IPS-15b (cell line): ENCODE measurements at regions not wholly inside any gene's neighbourhood (a gene's known extent, or its start where the extent isn't known, plus 50 kb on each side); places are given as distances from the start of the nearest gene placed in this dataset.
"Not testable (repeated sequence)": the region's sequence is repeated elsewhere in the genome, so short reads cannot be mapped to it uniquely, and the experiment has no call there.

Source experiments
- H3K27me3 ChIP-seq: one replicate; pipeline ENCODE4 v1.6.1; 2013; ENCODE audit warnings: low read length; ENCODE audit not compliant: control insufficient read depth, insufficient read depth
- H3K36me3 ChIP-seq: one replicate; pipeline ENCODE4 v1.6.1; 2013; ENCODE audit warnings: low read length; ENCODE audit not compliant: control insufficient read depth, insufficient read depth
- H3K4me1 ChIP-seq: one replicate; pipeline ENCODE4 v1.6.1; 2013; ENCODE audit warnings: mild to moderate bottlenecking, low read length; ENCODE audit not compliant: control insufficient read depth, insufficient read depth
- H3K4me3 ChIP-seq: one replicate; pipeline ENCODE4 v1.5.1; 2013; ENCODE audit warnings: low read depth, low read length
- H3K9ac ChIP-seq: one replicate; pipeline ENCODE4 v1.6.1; 2013; ENCODE audit warnings: low read depth, mild to moderate bottlenecking, low read length
- H3K9me3 ChIP-seq: one replicate; pipeline ENCODE4 v1.6.1; 2013; ENCODE audit warnings: mild to moderate bottlenecking, low read length; ENCODE audit not compliant: control insufficient read depth, insufficient read depth

DNA sequence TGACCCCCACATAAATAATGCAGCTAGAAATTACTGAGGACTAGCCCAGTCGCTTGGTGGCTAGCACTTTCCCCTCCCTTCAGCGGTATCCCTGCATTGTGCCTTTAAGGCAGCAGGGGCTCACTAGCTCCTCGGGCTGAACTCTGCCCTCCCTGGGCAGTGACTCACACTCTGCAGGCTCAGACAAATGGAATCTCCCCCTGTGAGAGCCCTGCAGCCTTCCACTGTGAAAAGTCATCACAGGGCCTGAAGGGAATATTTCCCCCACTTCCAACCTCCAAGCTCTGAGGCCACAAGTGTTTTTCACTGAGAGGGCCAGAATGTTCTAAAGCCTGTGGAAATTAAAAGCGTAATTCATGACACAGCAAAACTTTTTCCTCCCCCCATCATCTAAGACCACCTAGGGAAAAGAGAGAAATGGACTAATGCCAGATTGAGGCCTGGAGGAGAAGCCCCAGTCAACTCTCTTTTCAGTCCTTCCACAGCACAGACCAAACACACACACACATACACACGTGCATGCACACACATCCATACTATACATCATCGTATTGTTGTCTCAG is 93.6 kb upstream of the COL1A2 start:
- no peaks in the 10 kb centered on the region for H3K36me3 ChIP-seq
- H3K27me3 ChIP-seq: no peaks in the 10 kb centered on the region
- no peak overlapping the region for H3K9ac ChIP-seq
- H3K9me3 ChIP-seq: no peaks in the 10 kb centered on the region
- H3K4me1 ChIP-seq: peaks cover 26% of the 10 kb centered on the region
- H3K4me3 ChIP-seq: no peak overlapping the region

DNA sequence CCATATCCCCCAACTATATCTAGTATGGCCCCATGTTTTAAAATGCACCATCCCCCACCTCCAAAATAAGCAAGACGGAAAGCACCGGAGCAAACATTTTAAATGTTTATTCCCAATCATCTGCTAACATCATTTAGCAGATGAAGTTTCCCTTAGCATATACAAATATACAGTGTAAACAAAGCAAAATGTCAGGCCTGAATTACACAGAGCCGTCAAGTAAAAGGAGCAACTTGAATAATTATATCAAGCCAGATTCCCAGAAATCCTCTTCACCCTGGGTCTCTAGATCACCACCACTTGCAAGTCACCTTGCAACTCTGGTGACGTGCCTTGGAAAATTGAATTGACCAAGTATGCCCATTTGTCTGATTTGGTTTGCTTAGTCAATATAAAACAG is 91.6 kb upstream of the COL1A2 start:
- peaks cover 26% of the 10 kb centered on the region for H3K4me1 ChIP-seq
- H3K9ac ChIP-seq: no peak overlapping the region
- H3K4me3 ChIP-seq: no peak overlapping the region
- no peaks in the 10 kb centered on the region for H3K36me3 ChIP-seq
- no peaks in the 10 kb centered on the region for H3K9me3 ChIP-seq
- H3K27me3 ChIP-seq: no peaks in the 10 kb centered on the region

DNA sequence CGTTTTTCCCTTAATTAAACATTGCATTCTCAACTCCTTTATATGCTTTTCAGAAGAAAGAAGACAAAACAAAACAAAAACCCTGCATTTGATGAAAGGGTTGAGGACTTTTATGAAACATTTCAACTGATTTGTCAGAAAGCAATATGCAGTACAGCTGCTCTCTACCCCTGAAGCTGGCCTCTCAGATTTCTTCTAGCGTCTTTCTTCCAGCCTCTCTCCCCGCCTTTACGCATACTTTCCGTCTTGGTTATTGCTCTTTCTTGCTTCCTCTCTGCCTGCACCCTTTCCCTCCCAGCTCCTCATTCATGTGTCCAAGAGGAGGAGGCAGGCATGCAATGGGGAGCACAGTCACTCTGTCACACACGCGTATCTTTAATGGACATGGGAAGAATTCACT is 91.0 kb upstream of the COL1A2 start:
- H3K27me3 ChIP-seq: no peaks in the 10 kb centered on the region
- H3K9ac ChIP-seq: no peak overlapping the region
- H3K4me3 ChIP-seq: no peak overlapping the region
- H3K4me1 ChIP-seq: peaks cover 26% of the 10 kb centered on the region
- no peaks in the 10 kb centered on the region for H3K9me3 ChIP-seq
- no peaks in the 10 kb centered on the region for H3K36me3 ChIP-seq

DNA sequence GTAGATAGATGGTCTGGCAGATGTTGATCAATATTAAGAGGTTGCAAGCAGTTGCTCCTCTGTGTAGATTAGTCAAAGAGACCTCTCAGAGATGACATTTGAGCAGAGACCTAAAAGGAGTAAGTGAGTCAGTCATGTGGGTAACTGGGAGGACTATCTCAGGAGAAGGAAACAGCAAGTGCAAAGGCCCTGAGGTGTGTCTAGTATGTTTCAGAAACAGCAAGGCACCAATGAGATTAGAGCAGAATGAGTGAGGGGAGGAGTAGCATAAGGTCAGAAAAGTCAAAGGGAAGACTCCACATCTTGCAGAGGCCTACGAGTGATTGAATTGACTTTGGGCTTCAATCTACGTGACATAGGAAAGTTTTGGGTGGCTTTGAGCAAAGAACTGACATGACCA is 89.8 kb upstream of the COL1A2 start:
- Histone ChIP-seq H3K27me3 (no peaks in the 10 kb centered on the region), H3K36me3 (no peaks in the 10 kb centered on the region), H3K9me3 (no peaks in the 10 kb centered on the region), H3K4me1 (peaks cover 26% of the 10 kb centered on the region), H3K9ac (no peak overlapping the region), H3K4me3 (no peak overlapping the region)

DNA sequence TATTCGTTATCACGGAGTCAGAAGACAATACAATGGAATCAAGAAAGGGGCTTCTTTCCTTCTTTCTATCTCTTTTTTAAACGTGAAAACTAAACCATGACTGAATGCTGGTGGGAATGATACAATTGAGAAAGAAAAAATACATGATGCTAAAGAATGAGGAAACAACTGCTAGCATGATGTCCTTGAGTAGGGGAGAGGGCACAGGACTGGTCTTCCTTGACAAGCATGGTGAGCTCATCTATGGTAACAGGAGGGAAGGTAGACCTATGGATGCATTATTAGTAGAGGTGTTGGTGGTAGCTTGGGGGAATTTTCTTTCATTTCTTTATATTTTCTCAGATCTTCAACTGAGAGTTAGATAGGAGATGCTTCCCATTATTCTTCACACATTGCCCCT is 88.9 kb upstream of the COL1A2 start:
- Histone ChIP-seq H3K9me3 (no peaks in the 10 kb centered on the region), H3K4me3 (no peak overlapping the region), H3K4me1 (peaks cover 21% of the 10 kb centered on the region), H3K27me3 (no peaks in the 10 kb centered on the region), H3K9ac (no peak overlapping the region), H3K36me3 (no peaks in the 10 kb centered on the region)

DNA sequence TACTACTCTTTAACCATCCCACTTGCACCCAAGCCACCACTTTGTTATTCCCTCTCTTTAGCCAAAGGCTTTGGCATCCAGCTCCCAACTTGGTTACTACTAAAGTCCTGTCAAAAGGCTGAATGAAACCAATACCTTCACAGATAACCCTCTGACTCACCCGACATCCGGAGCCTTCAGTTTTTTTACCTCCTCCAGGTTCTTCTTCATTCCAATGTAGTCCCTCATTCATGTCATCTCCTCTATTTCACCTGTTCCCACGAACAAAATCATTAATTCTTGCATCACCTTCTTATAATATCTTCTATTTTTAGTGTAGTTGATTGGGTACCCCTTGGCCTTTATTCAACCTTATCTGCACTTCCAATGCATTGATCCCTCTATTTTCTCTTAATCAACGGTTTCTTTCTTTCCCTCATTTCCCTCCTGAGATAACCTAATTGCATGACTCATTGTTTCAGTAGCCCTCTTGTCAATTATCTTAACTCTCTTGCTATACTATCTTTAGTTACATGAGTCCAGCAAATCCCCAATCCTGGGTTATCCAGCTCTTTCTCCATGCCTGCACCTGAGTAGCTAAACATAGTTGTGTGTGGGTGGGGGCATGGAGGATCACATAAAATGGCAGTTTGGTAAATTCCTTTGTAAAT is 87.2 kb upstream of the COL1A2 start:
- Histone ChIP-seq H3K9me3 (no peaks in the 10 kb centered on the region), H3K36me3 (no peaks in the 10 kb centered on the region), H3K4me3 (no peak overlapping the region), H3K27me3 (no peaks in the 10 kb centered on the region), H3K9ac (no peak overlapping the region), H3K4me1 (peaks cover 14% of the 10 kb centered on the region)

DNA sequence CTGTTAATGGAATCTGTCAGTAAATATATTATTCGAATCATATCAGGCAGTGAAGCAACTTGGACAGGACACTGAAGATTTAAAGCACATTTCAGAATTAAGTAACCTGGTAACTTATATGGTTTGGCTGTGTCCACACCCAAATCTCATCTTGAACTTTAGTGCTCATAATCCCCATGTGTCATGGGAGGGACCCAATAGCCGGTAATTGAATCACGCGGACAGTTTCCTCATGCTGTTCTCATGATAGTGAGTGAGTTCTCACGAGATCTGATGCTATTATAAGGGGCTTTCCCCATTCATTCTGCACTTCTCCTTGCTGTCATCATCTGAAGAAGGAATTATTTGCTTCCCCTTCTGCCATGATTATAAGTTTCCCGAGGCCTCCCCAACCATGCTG is 83.2 kb upstream of the COL1A2 start:
- Histone ChIP-seq H3K4me3 (no peak overlapping the region), H3K27me3 (no peaks in the 10 kb centered on the region), H3K4me1 (no peaks in the 10 kb centered on the region), H3K9ac (no peak overlapping the region), H3K9me3 (no peaks in the 10 kb centered on the region), H3K36me3 (no peaks in the 10 kb centered on the region)

DNA sequence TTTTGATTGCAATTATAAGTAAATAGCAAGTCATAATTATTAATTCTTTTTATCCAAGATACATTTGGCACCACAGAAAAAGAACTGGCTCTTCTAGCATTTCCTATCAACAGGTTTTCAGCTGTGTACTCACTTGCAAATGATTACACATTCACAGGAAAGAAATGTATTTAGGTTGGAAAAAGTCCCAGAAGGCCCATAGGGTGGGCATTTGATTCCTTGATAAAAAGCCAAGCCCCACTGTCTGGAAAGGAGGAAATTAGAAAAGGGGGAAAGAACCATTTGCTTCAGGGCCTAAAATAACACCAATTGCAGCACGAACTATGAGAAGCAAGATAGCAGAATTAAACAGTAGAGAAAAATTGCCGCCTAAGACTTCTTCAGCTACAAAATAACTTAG is 80.8 kb upstream of the COL1A2 start:
- H3K27me3 ChIP-seq: no peaks in the 10 kb centered on the region
- H3K9ac ChIP-seq: no peak overlapping the region
- H3K9me3 ChIP-seq: no peaks in the 10 kb centered on the region
- no peak overlapping the region for H3K4me3 ChIP-seq
- H3K4me1 ChIP-seq: no peaks in the 10 kb centered on the region
- no peaks in the 10 kb centered on the region for H3K36me3 ChIP-seq

DNA sequence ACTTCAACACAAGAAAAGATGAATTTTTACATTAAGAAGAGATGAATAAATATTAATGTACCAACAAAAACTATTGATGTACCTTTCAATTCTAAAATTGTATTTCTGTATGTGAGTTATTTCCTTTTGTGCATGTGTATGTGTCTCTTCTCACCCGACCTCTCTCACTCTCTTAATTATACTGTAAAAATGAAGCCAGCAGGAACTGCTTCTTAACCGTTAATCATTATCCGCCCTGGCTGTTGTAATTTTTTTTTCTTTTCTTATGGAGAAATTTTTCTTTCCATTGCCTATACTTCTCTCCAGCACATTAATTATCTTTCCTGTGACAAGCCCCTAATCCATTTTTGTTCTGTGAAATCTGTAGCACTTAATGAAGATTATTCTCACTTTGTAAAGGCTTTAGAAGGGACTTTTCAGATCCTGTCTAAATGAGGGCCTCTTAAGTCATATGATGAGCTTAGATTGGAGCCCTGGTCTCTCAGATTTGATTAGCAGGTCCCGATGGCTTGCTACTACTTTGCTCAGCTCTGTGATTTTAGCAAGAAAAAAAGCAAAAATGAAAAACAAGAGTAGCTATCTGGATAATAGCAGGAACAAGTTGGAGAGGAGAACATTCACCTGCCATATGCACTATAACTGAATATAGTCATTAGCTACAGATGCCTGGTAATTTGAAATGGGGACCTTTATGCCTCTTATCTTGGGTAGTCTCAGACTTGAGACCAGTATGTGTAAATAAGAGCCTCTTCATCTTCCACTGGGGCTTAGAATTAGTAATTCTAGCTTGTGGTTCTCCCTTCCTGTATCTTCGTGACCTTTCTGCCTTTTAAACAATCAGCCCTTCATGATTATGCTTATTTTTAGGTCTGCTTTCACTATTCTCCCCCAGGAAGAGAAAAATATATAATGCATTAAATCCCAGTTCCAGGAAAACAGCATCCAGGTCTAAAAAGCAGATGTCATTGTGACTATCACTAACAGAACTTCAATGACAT is 80.0 kb upstream of the COL1A2 start:
- H3K27me3 ChIP-seq: no peaks in the 10 kb centered on the region

DNA sequence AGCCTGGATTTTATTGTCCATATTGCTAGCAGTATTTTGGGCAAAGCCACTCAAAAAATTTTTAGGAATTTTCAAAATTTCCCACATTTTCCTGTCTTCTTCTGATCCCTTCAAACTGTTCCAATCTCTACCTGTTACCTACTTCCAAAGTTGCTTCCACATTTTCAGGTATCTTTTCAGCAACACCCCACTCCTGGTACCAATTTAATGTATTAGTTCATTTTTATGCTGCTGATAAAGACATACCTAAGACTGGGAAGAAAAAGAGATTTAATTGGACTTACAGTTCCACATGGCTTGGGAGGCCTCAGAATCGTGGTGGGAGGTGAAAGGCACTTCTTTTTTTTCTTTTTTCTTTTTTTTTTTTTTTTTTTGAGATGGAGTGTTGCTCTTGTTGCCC is 73.6 kb upstream of the COL1A2 start:
- not testable (repeated sequence) for H3K9me3 ChIP-seq, H3K4me1 ChIP-seq, H3K27me3 ChIP-seq, H3K36me3 ChIP-seq, H3K9ac ChIP-seq, H3K4me3 ChIP-seq

More for the DNA sequence above, 80.0 kb upstream of the COL1A2 start:
- Histone ChIP-seq H3K9ac (no peak overlapping the region), H3K9me3 (no peaks in the 10 kb centered on the region), H3K36me3 (no peaks in the 10 kb centered on the region), H3K4me1 (no peaks in the 10 kb centered on the region), H3K4me3 (no peak overlapping the region)

DNA sequence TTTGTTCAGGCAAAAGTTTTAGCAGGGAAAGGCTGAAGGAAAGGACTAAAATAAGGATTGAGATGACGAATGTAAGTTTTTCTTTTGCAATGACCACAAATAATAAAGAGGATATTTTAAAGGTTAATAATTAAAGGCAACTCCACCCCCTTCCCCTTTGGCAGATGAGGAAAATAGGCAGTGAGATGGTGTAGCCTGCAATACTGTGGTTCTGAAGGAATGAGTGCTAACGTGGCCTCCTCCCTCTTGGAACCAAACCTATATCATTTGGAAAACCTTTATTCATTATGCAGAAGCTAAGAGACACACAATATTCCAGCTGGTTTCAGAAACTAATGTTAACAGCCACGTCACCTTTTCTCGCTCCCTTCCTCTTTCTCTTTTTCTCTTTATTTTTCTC is 70.9 kb upstream of the COL1A2 start:
- no peaks in the 10 kb centered on the region for H3K9me3 ChIP-seq
- H3K4me1 ChIP-seq: no peaks in the 10 kb centered on the region
- H3K4me3 ChIP-seq: no peak overlapping the region
- no peaks in the 10 kb centered on the region for H3K27me3 ChIP-seq
- no peaks in the 10 kb centered on the region for H3K36me3 ChIP-seq
- H3K9ac ChIP-seq: no peak overlapping the region
